SJSA1 (cell line): ENCODE measurements at regions not wholly inside any gene's neighbourhood (a gene's known extent, or its start where the extent isn't known, plus 50 kb on each side); places are given as distances from the start of the nearest gene placed in this dataset.

Experiments
- DNase-seq, 2 experiments: peaks; one replicate each; pipeline ENCODE4 v3.0.0-alpha.2; 2015 to 2020; ENCODE audit warnings: low spot score in 2 of 2, low read depth in 1 of 2
- H3K27ac ChIP-seq: fragments of 250-450 bp; sonication (Bioruptor Pico); 2 replicates; pipeline ENCODE4 v1.5.1; 2020; ENCODE audit warnings: mild to moderate bottlenecking, moderate library complexity
- H3K27me3 ChIP-seq: fragments of 250-450 bp; sonication (Bioruptor Pico); replicated peaks from 2 replicates; pipeline ENCODE4 v1.5.1; 2020; ENCODE audit warnings: mild to moderate bottlenecking, moderate library complexity
- H3K36me3 ChIP-seq: fragments of 250-450 bp; sonication (Bioruptor Pico); 2 replicates; pipeline ENCODE4 v1.5.1; 2020; ENCODE audit warnings: mild to moderate bottlenecking
- H3K4me1 ChIP-seq: fragments of 250-450 bp; sonication (Bioruptor Pico); replicated peaks from 2 replicates; pipeline ENCODE4 v1.6.1; 2021; ENCODE audit warnings: mild to moderate bottlenecking
- H3K4me3 ChIP-seq: fragments of 250-450 bp; sonication (Bioruptor Pico); 2 replicates; pipeline ENCODE4 v1.5.1; 2020; ENCODE audit warnings: mild to moderate bottlenecking
- H3K9me3 ChIP-seq: fragments of 250-450 bp; sonication (Bioruptor Pico); replicated peaks from 2 replicates; pipeline ENCODE4 v1.5.1; 2020; ENCODE audit warnings: mild to moderate bottlenecking

DNA sequence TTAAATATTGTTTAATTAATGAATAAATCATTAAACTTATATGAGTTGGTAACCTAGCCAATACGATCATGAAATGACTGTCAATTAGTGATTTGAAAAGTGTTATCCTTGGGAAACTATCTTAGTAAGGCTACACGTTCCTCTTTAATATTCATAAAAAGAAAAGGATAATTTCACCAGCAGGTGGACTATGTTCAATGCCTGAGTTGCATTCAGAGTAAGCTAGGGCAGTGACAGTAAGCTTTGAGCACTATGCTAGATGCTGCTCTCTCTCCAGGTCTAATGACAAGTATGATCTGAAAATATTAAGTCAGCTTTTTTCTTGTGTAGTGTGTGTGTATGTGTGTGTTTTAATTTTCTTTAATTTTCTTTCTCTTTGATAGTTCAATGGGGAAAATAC, 486.3 kb upstream of the PCDH15 start:
- H3K36me3 ChIP-seq: no peaks in the 10 kb centered on the region
- no peak overlapping the region for H3K27ac ChIP-seq
- no peaks in the 10 kb centered on the region for H3K27me3 ChIP-seq
- no peak for DNase-seq
- no peak overlapping the region for H3K4me3 ChIP-seq
- no peaks in the 10 kb centered on the region for H3K4me1 ChIP-seq
- no peaks in the 10 kb centered on the region; the same call in 1 of the 2 replicates for H3K9me3 ChIP-seq

GRCh38 chr10:55283031-55283430, 482.0 kb upstream of the PCDH15 start:
- H3K36me3 ChIP-seq: no peaks in the 10 kb centered on the region
- H3K4me1 ChIP-seq: no peaks in the 10 kb centered on the region
- H3K4me3 ChIP-seq: no peak overlapping the region
- DNase-seq: no peak
- no peak overlapping the region for H3K27ac ChIP-seq
- no peaks in the 10 kb centered on the region for H3K27me3 ChIP-seq
- H3K9me3 ChIP-seq: no peaks in the 10 kb centered on the region; the same call in 1 of the 2 replicates

GRCh38 chr10:55280696-55281095, 479.7 kb upstream of the PCDH15 start:
- H3K27ac ChIP-seq: no peak overlapping the region

DNA sequence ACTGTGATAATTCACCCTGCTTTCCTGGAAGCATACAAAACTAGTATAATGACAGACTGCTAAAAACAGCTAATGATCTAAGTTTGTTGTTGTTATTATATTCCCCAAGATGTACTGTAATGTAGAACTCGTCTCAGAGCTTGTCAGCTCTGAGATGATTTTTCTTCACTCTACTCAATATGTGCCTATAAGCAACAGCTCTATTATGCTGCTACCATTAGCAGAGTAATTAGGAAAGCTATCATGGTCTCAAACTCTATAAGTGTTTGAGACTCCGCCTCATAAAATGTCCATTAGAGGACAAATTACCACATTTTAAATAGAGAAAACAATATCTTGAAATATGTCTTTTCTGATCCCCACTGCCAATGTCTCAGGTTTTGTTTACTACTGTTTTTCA, 476.5 kb upstream of the PCDH15 start:
- Histone ChIP-seq H3K4me1 (no peaks in the 10 kb centered on the region), H3K9me3 (no peaks in the 10 kb centered on the region; the same call in 1 of the 2 replicates), H3K36me3 (no peaks in the 10 kb centered on the region), H3K4me3 (no peak overlapping the region), H3K27me3 (no peaks in the 10 kb centered on the region), H3K27ac (no peak overlapping the region)
- no peak for DNase-seq

More at GRCh38 chr10:55280696-55281095, 479.7 kb upstream of the PCDH15 start:
- Histone ChIP-seq H3K36me3 (no peaks in the 10 kb centered on the region), H3K4me3 (no peak overlapping the region), H3K9me3 (no peaks in the 10 kb centered on the region; the same call in 1 of the 2 replicates), H3K27me3 (no peaks in the 10 kb centered on the region), H3K4me1 (no peaks in the 10 kb centered on the region)
- DNase-seq: no peak

GRCh38 chr10:55274367-55274766, 473.3 kb upstream of the PCDH15 start:
- no peak for DNase-seq
- Histone ChIP-seq H3K36me3 (no peaks in the 10 kb centered on the region), H3K9me3 (no peaks in the 10 kb centered on the region; the same call in 1 of the 2 replicates), H3K4me3 (no peak overlapping the region), H3K27me3 (no peaks in the 10 kb centered on the region), H3K27ac (no peak overlapping the region), H3K4me1 (no peaks in the 10 kb centered on the region)

DNA sequence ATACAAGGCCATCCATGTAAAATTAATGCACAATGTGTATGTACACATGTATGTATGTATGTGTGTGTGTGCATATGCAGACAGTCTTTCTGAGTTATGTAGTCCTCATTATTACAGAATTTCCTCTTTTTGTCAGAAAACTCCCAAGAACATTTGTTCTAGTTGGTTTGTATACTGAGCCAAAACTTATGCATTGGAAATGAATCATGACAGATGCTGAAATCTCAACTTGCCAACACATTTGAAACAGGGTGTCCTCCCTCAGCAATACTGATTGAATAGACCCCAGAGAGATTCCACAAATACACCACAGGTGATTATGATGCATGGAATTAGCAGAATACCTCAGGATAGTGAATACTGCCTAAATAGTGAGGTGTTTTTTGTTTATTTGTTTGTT, 472.9 kb upstream of the PCDH15 start:
- Histone ChIP-seq H3K9me3 (no peaks in the 10 kb centered on the region; the same call in 1 of the 2 replicates), H3K36me3 (no peaks in the 10 kb centered on the region), H3K4me3 (no peak overlapping the region), H3K27ac (no peak overlapping the region), H3K27me3 (no peaks in the 10 kb centered on the region), H3K4me1 (no peaks in the 10 kb centered on the region)
- DNase-seq: no peak

- no peaks in the 10 kb centered on the region for H3K4me1 ChIP-seq
- H3K9me3 ChIP-seq: no peaks in the 10 kb centered on the region; the same call in 1 of the 2 replicates
- H3K4me3 ChIP-seq: no peak overlapping the region
- no peaks in the 10 kb centered on the region for H3K36me3 ChIP-seq
- no peak for DNase-seq
- H3K27me3 ChIP-seq: no peaks in the 10 kb centered on the region
- no peak overlapping the region for H3K27ac ChIP-seq
These were observed 471.9 kb upstream of the PCDH15 start for GRCh38 chr10:55272886-55273285.

- Histone ChIP-seq H3K27me3 (no peaks in the 10 kb centered on the region), H3K27ac (no peak overlapping the region), H3K36me3 (no peaks in the 10 kb centered on the region), H3K4me1 (no peaks in the 10 kb centered on the region), H3K4me3 (no peak overlapping the region), H3K9me3 (no peaks in the 10 kb centered on the region)
- DNase-seq: no peak
These were observed 465.8 kb upstream of the PCDH15 start for GRCh38 chr10:55266797-55267196.

GRCh38 chr10:55263327-55263726, 462.3 kb upstream of the PCDH15 start:
- DNase-seq: no peak
- Histone ChIP-seq H3K27me3 (no peaks in the 10 kb centered on the region), H3K9me3 (no peaks in the 10 kb centered on the region), H3K4me1 (no peaks in the 10 kb centered on the region), H3K36me3 (no peaks in the 10 kb centered on the region), H3K27ac (no peak overlapping the region), H3K4me3 (no peak overlapping the region)

DNA sequence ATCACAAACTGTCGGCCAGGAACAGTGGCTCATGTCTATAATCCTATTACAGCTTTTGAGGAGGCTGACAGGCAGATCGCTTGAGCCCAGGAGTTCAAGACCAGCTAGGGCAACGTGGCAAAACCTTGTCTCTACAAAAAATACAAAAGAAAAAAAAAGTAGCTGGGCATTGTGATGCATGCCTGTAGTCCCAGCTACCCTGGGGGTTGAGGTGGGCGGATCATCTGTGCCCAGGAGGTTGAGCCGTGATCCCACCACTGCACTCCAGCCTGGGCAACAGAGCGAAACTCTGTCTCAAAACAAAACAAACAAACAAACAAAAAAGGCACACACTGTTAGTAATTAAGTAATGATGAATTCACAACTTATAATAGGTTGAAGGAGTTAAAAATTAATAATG, 441.5 kb upstream of the PCDH15 start:
- Histone ChIP-seq H3K27me3 (no peaks in the 10 kb centered on the region), H3K36me3 (no peaks in the 10 kb centered on the region), H3K27ac (no peak overlapping the region), H3K4me1 (no peaks in the 10 kb centered on the region), H3K4me3 (no peak overlapping the region), H3K9me3 (no peaks in the 10 kb centered on the region)
- DNase-seq: no peak

DNA sequence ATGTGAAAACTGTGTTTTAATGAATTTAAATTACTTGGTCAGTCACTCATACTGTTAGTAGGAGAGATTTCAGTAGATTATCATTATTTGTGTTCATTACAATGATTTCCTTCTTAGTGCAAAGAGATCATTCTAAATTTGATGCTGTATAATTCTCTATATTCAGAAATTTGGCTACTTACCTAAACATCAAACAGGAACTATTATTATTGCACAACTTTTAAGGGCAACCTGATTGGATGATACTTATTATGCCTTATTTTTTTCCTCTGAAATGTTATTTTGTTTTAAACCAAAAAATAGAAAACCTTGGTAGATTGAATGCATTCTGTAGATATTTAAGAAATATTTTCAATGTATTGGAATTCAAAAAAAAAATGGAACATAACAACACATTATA, 436.4 kb upstream of the PCDH15 start:
- Histone ChIP-seq H3K27me3 (no peaks in the 10 kb centered on the region), H3K9me3 (no peaks in the 10 kb centered on the region), H3K36me3 (no peaks in the 10 kb centered on the region), H3K4me3 (no peak overlapping the region), H3K27ac (no peak overlapping the region), H3K4me1 (no peaks in the 10 kb centered on the region)
- no peak for DNase-seq

- Histone ChIP-seq H3K4me3 (no peak overlapping the region), H3K27ac (no peak overlapping the region), H3K9me3 (no peaks in the 10 kb centered on the region), H3K4me1 (no peaks in the 10 kb centered on the region), H3K27me3 (no peaks in the 10 kb centered on the region), H3K36me3 (no peaks in the 10 kb centered on the region)
- DNase-seq: no peak
These were observed 432.5 kb upstream of the PCDH15 start for GRCh38 chr10:55233505-55233904.

DNA sequence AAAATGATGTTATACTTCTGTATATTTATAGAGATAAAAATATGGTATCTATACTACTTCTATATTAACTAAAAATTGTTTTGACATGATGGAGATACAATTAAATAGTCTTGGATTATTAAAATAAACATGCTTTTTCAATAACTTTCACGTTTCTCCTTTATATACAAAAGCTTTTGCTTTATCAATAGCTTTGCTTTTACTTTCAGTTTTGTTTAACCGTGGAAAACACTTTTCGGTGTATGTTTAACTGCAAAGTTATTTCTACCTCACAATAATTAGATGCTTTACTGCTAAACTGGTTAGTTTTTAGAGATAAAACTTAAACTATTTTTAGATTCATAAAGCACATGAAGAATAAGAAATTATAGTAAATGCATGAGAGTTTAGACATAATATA, 432.1 kb upstream of the PCDH15 start:
- Histone ChIP-seq H3K36me3 (no peaks in the 10 kb centered on the region), H3K4me1 (no peaks in the 10 kb centered on the region), H3K9me3 (no peaks in the 10 kb centered on the region), H3K27me3 (no peaks in the 10 kb centered on the region), H3K27ac (no peak overlapping the region), H3K4me3 (no peak overlapping the region)
- no peak for DNase-seq

DNA sequence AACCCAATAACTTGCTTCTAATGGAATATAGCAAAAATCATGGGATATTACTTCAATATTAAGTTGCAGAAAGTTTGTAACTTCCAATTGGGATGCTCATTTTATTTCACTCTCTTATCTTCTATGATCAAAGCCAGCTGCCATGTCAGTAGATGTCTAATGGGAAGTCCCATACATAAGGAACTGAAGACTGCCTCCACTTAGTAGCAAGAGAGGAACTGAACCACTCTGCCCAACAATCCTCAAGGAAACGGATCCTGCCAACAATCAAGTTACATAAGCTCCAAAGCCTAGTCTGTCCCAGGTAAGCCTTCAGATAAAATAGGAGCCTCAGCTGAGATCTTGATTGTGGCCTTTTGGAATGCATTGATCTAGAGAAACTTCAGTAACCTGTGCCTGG, 431.5 kb upstream of the PCDH15 start:
- no peaks in the 10 kb centered on the region for H3K9me3 ChIP-seq
- no peaks in the 10 kb centered on the region for H3K36me3 ChIP-seq
- no peaks in the 10 kb centered on the region for H3K4me1 ChIP-seq
- H3K4me3 ChIP-seq: no peak overlapping the region
- no peak for DNase-seq
- H3K27ac ChIP-seq: no peak overlapping the region
- no peaks in the 10 kb centered on the region for H3K27me3 ChIP-seq

GRCh38 chr10:55227967-55228366, 426.9 kb upstream of the PCDH15 start:
- no peak overlapping the region for H3K4me3 ChIP-seq
- H3K9me3 ChIP-seq: no peaks in the 10 kb centered on the region
- no peaks in the 10 kb centered on the region for H3K4me1 ChIP-seq
- no peak overlapping the region for H3K27ac ChIP-seq
- no peaks in the 10 kb centered on the region for H3K27me3 ChIP-seq
- DNase-seq: no peak
- no peaks in the 10 kb centered on the region for H3K36me3 ChIP-seq
